HG03565 (cell line): ENCODE measurements at regions not wholly inside any gene's neighbourhood (a gene's known extent, or its start where the extent isn't known, plus 50 kb on each side); places are given as distances from the start of the nearest gene placed in this dataset.
A peak's percentile ranks its signal among the peaks of the same experiment; 100 is the strongest.
"Not testable (repeated sequence)": the region's sequence is repeated elsewhere in the genome, so short reads cannot be mapped to it uniquely, and the experiment has no call there.

ENCODE experiments used
- ATAC-seq: cut with Tn5 transposase; IDR thresholded peaks from one replicate; pipeline ENCODE4 v1.9.1; 2021; ENCODE audit warnings: mild to moderate bottlenecking, moderate library complexity; ENCODE audit not compliant: unreplicated experiment

- ATAC-seq: peak; percentile 77
These were observed 123.6 kb downstream of the ZNF248 start for GRCh38 chr10:37733822-37734221.

- no peak for ATAC-seq
These were observed 124.7 kb downstream of the ZNF248 start for GRCh38 chr10:37732685-37733084.

- ATAC-seq: no peak
These were observed 128.6 kb downstream of the ZNF248 start for GRCh38 chr10:37728830-37729229.

GRCh38 chr10:37727491-37728352 lies 129.7 kb downstream of the ZNF248 start:
- ATAC-seq: no peak

GRCh38 chr10:37721100-37721499 lies 136.3 kb downstream of the ZNF248 start:
- ATAC-seq: no peak

- not testable (repeated sequence) for ATAC-seq
These were observed 139.3 kb downstream of the ZNF248 start for GRCh38 chr10:37718060-37718459.

GRCh38 chr10:37713642-37714041 lies 143.8 kb downstream of the ZNF248 start:
- no peak for ATAC-seq

GRCh38 chr10:37713132-37713501 lies 144.3 kb downstream of the ZNF248 start:
- ATAC-seq: no peak

- ATAC-seq: no peak
These were observed 144.8 kb downstream of the ZNF248 start for GRCh38 chr10:37712489-37713131.

- ATAC-seq: no peak
These were observed 145.6 kb downstream of the ZNF248 start for GRCh38 chr10:37711617-37712488.

GRCh38 chr10:37710831-37711616 lies 146.4 kb downstream of the ZNF248 start:
- no peak for ATAC-seq

- no peak for ATAC-seq
These were observed 149.4 kb downstream of the ZNF248 start for GRCh38 chr10:37707829-37708578.

GRCh38 chr10:37704566-37704965 lies 152.8 kb downstream of the ZNF248 start:
- ATAC-seq: no peak

- ATAC-seq: no peak
These were observed 153.5 kb downstream of the ZNF248 start for GRCh38 chr10:37703833-37704382.

- ATAC-seq: no peak
These were observed 154.3 kb downstream of the ZNF248 start for GRCh38 chr10:37703114-37703513.

GRCh38 chr10:37701781-37702493 lies 155.5 kb downstream of the ZNF248 start:
- no peak for ATAC-seq

- ATAC-seq: no peak
These were observed 156.3 kb downstream of the ZNF248 start for GRCh38 chr10:37700886-37701780.

GRCh38 chr10:37687581-37687980 lies 169.8 kb downstream of the ZNF248 start:
- ATAC-seq: no peak
